ENCODE measurements at regions not wholly inside any gene's neighbourhood (a gene's known extent, or its start where the extent isn't known, plus 50 kb on each side); places are given as distances from the start of the nearest gene placed in this dataset.

- DNase-seq (ENCODE audit: low spot score) = no peak
- Mint-ChIP-seq H3K27me3 (ENCODE audit: low read depth) (no peaks in the 10 kb centered on the region), H3K4me1 (ENCODE audit: low read depth) (no peaks in the 10 kb centered on the region), H3K27ac (no peak overlapping the region), H3K9me3 (peaks cover 17% of the 10 kb centered on the region), H3K36me3 (ENCODE audit: low read depth) (no peaks in the 10 kb centered on the region), H3K4me3 (no peak overlapping the region)
These were observed 823.2 kb downstream of the DHX35 start for GRCh38 chr20:39785252-39785917.

GRCh38 chr20:39784693-39785092 is 822.5 kb downstream of the DHX35 start:
- no peaks in the 10 kb centered on the region for H3K27me3 Mint-ChIP-seq (ENCODE audit: low read depth)
- no peaks in the 10 kb centered on the region for H3K4me1 Mint-ChIP-seq (ENCODE audit: low read depth)
- no peak overlapping the region for H3K4me3 Mint-ChIP-seq
- DNase-seq (ENCODE audit: low spot score) = no peak
- peaks cover 17% of the 10 kb centered on the region for H3K9me3 Mint-ChIP-seq
- H3K27ac Mint-ChIP-seq = no peak overlapping the region
- H3K36me3 Mint-ChIP-seq (ENCODE audit: low read depth) = no peaks in the 10 kb centered on the region

GRCh38 chr20:39778847-39779604 is 816.9 kb downstream of the DHX35 start:
- no peak for DNase-seq (ENCODE audit: low spot score)
- no peak overlapping the region for H3K4me3 Mint-ChIP-seq
- no peaks in the 10 kb centered on the region for H3K36me3 Mint-ChIP-seq (ENCODE audit: low read depth)
- H3K27me3 Mint-ChIP-seq (ENCODE audit: low read depth) = no peaks in the 10 kb centered on the region
- no peaks in the 10 kb centered on the region for H3K4me1 Mint-ChIP-seq (ENCODE audit: low read depth)
- H3K27ac Mint-ChIP-seq = no peak overlapping the region
- peaks cover 11% of the 10 kb centered on the region for H3K9me3 Mint-ChIP-seq

- H3K27me3 Mint-ChIP-seq (ENCODE audit: low read depth) = no peaks in the 10 kb centered on the region
- no peak for DNase-seq (ENCODE audit: low spot score)
- no peaks in the 10 kb centered on the region for H3K4me1 Mint-ChIP-seq (ENCODE audit: low read depth)
- H3K36me3 Mint-ChIP-seq (ENCODE audit: low read depth) = no peaks in the 10 kb centered on the region
- H3K4me3 Mint-ChIP-seq = no peak overlapping the region
- peaks cover 6% of the 10 kb centered on the region for H3K9me3 Mint-ChIP-seq
- no peak overlapping the region for H3K27ac Mint-ChIP-seq
These were observed 816.3 kb downstream of the DHX35 start for GRCh38 chr20:39778431-39778830.

- Mint-ChIP-seq H3K36me3 (ENCODE audit: low read depth) (no peaks in the 10 kb centered on the region), H3K9me3 (no peaks in the 10 kb centered on the region), H3K4me1 (ENCODE audit: low read depth) (no peaks in the 10 kb centered on the region), H3K4me3 (no peak overlapping the region), H3K27me3 (ENCODE audit: low read depth) (no peaks in the 10 kb centered on the region), H3K27ac (no peak overlapping the region)
- no peak for DNase-seq (ENCODE audit: low spot score)
These were observed 815.5 kb downstream of the DHX35 start for GRCh38 chr20:39777610-39778009.

DNA sequence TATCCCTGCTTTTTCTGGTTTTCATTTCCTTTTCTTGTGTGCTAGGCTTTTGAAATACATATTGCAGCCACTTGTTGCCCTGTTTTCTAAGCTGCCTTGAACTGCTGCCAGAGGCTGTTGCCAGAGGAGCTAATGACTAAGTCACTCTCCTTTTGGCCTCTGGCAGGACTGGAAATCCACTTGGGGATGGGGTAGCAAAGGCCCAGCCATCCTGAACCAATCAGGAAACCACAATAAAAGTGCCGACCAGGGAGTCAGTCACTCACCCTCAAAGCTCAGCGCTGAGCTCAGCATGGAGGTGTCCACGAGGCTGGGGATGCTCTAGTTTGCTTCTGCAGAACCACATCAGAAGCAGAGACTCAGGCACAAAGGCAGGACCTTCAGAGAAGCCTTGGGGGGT is 813.0 kb downstream of the DHX35 start:
- H3K27ac Mint-ChIP-seq = no peak overlapping the region
- no peak for DNase-seq (ENCODE audit: low spot score)
- H3K36me3 Mint-ChIP-seq (ENCODE audit: low read depth) = no peaks in the 10 kb centered on the region
- no peaks in the 10 kb centered on the region for H3K27me3 Mint-ChIP-seq (ENCODE audit: low read depth)
- peaks cover 5% of the 10 kb centered on the region for H3K9me3 Mint-ChIP-seq
- H3K4me1 Mint-ChIP-seq (ENCODE audit: low read depth) = no peaks in the 10 kb centered on the region
- H3K4me3 Mint-ChIP-seq = no peak overlapping the region

DNA sequence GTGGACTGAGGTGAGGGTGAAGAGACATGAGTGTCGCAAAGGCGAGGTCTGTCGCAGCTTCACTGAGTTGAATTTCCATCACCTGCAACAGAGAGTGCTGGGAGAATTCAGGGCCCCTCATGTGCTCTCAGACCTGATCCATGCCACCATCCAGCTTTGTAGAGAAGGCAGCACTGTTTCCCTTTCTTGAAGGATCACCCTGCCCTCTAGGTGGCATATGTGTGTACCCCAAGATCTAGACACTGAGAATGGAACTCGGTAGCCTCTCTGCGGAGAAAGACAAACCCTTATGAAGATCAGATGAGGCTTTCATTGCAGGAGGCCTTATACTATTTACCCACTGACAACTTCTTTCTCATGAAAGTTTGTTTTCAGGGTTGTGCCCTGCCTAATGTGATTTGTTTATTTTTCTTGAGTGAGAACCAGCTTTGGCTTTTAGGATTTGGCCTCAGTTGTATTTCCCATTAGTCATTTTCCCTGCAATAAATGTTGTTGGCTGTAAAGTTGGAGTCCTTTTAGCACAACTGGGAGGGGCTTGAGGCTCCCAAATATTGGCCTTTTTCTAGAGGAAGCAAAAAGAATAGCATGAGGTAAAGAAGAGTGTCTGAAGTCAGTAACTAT is 811.3 kb downstream of the DHX35 start:
- DNase-seq (ENCODE audit: low spot score) = no peak
- H3K27ac Mint-ChIP-seq = no peak overlapping the region
- H3K4me3 Mint-ChIP-seq = no peak overlapping the region
- no peaks in the 10 kb centered on the region for H3K27me3 Mint-ChIP-seq (ENCODE audit: low read depth)
- H3K36me3 Mint-ChIP-seq (ENCODE audit: low read depth) = no peaks in the 10 kb centered on the region
- H3K9me3 Mint-ChIP-seq = peaks cover 7% of the 10 kb centered on the region
- no peaks in the 10 kb centered on the region for H3K4me1 Mint-ChIP-seq (ENCODE audit: low read depth)

- DNase-seq (ENCODE audit: low spot score) = no peak
- Mint-ChIP-seq H3K9me3 (peaks cover 14% of the 10 kb centered on the region), H3K4me1 (ENCODE audit: low read depth) (no peaks in the 10 kb centered on the region), H3K27ac (no peak overlapping the region), H3K36me3 (ENCODE audit: low read depth) (no peaks in the 10 kb centered on the region), H3K27me3 (ENCODE audit: low read depth) (no peaks in the 10 kb centered on the region), H3K4me3 (no peak overlapping the region)
These were observed 805.2 kb downstream of the DHX35 start for GRCh38 chr20:39767352-39767751.

DNA sequence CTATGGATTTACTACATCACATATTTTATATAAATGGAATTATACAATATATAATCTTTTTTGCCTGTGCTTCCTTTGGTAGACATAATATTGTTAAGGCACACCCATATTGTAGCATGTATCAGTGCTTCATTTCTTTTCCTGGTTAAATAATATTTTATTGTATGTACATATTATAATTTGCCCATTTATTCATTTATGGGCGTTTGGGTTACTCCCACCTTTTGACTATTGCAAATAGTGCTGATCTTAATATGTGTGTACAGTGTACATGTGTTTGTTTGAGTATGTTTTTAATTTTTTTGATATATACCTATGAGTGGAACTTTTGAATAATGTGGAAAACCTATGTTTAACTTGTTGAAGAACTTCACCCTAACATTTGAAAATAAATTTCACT is 804.2 kb downstream of the DHX35 start:
- Mint-ChIP-seq H3K9me3 (peaks cover 14% of the 10 kb centered on the region), H3K4me3 (no peak overlapping the region), H3K27ac (no peak overlapping the region), H3K4me1 (ENCODE audit: low read depth) (no peaks in the 10 kb centered on the region), H3K27me3 (ENCODE audit: low read depth) (no peaks in the 10 kb centered on the region), H3K36me3 (ENCODE audit: low read depth) (no peaks in the 10 kb centered on the region)
- no peak for DNase-seq (ENCODE audit: low spot score)

GRCh38 chr20:39762716-39763115 is 800.6 kb downstream of the DHX35 start:
- DNase-seq (ENCODE audit: low spot score) = no peak
- Mint-ChIP-seq H3K4me3 (no peak overlapping the region), H3K27me3 (ENCODE audit: low read depth) (no peaks in the 10 kb centered on the region), H3K9me3 (peaks cover 5% of the 10 kb centered on the region), H3K4me1 (ENCODE audit: low read depth) (no peaks in the 10 kb centered on the region), H3K27ac (no peak overlapping the region), H3K36me3 (ENCODE audit: low read depth) (no peaks in the 10 kb centered on the region)

GRCh38 chr20:39758876-39759275 is 796.7 kb downstream of the DHX35 start:
- H3K4me3 Mint-ChIP-seq = no peak overlapping the region
- no peaks in the 10 kb centered on the region for H3K27me3 Mint-ChIP-seq (ENCODE audit: low read depth)
- H3K9me3 Mint-ChIP-seq = peaks cover 8% of the 10 kb centered on the region
- no peaks in the 10 kb centered on the region for H3K36me3 Mint-ChIP-seq (ENCODE audit: low read depth)
- no peak for DNase-seq (ENCODE audit: low spot score)
- no peaks in the 10 kb centered on the region for H3K4me1 Mint-ChIP-seq (ENCODE audit: low read depth)
- no peak overlapping the region for H3K27ac Mint-ChIP-seq

GRCh38 chr20:39756828-39757227 is 794.7 kb downstream of the DHX35 start:
- no peak overlapping the region for H3K4me3 Mint-ChIP-seq
- no peak overlapping the region for H3K27ac Mint-ChIP-seq
- DNase-seq (ENCODE audit: low spot score) = no peak
- no peaks in the 10 kb centered on the region for H3K36me3 Mint-ChIP-seq (ENCODE audit: low read depth)
- H3K9me3 Mint-ChIP-seq = peaks cover 9% of the 10 kb centered on the region
- no peaks in the 10 kb centered on the region for H3K27me3 Mint-ChIP-seq (ENCODE audit: low read depth)
- H3K4me1 Mint-ChIP-seq (ENCODE audit: low read depth) = no peaks in the 10 kb centered on the region

GRCh38 chr20:39756369-39756768 is 794.2 kb downstream of the DHX35 start:
- Mint-ChIP-seq H3K36me3 (ENCODE audit: low read depth) (no peaks in the 10 kb centered on the region), H3K27me3 (ENCODE audit: low read depth) (no peaks in the 10 kb centered on the region), H3K4me3 (no peak overlapping the region), H3K9me3 (peaks cover 12% of the 10 kb centered on the region), H3K27ac (no peak overlapping the region), H3K4me1 (ENCODE audit: low read depth) (no peaks in the 10 kb centered on the region)
- no peak for DNase-seq (ENCODE audit: low spot score)

DNA sequence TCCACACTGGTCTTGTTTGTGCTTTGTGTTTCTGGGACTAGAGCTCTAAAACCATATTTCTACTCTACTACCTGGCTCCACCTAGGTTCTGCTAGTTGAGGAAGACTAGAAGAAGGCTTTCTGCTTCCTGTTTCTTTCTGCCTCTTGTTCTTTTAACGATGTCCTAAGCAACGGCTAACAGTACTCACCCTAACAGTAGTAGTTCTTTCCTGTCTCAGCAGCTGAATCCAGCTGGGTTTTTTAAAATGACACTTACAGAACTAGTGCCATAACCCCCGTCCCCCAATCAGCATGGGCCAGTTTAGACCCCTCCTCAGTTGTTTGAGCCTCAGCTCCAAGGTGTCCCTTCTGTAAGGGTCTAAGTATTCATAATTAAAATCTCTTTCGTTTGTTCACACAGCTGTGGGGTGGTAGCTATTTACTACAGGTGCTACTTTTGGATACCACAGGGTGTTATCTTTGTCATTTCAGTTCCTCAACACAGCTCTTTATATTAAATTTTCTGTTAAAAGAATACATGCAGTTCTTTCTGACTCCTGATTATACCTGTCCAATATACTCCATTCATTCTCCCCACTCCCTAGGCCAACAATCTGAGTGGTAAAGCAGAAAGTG is 790.2 kb downstream of the DHX35 start:
- H3K4me1 Mint-ChIP-seq (ENCODE audit: low read depth) = no peaks in the 10 kb centered on the region
- no peaks in the 10 kb centered on the region for H3K27me3 Mint-ChIP-seq (ENCODE audit: low read depth)
- no peak for DNase-seq (ENCODE audit: low spot score)
- H3K36me3 Mint-ChIP-seq (ENCODE audit: low read depth) = no peaks in the 10 kb centered on the region
- H3K4me3 Mint-ChIP-seq = no peak overlapping the region
- peaks cover 38% of the 10 kb centered on the region for H3K9me3 Mint-ChIP-seq
- no peak overlapping the region for H3K27ac Mint-ChIP-seq

Measured in T-helper 2 cell treated with Interferon-gamma antibody and Interleukin-4, amounts not matched to agents 5 μg/mL and 100 μg/mL, for 36 hours (primary cell).